ENCODE measurements at regions not wholly inside any gene's neighbourhood (a gene's known extent, or its start where the extent isn't known, plus 50 kb on each side); places are given as distances from the start of the nearest gene placed in this dataset.

GRCh38 chr3:166661621-166662020 lies 718.5 kb downstream of the ZBBX start:
- Histone ChIP-seq H2BK20ac (ENCODE audit: low read depth, low read length) (no peak overlapping the region), H2BK15ac (ENCODE audit: low read depth, low read length) (no peak overlapping the region), H4K20me1 (ENCODE audit: insufficient read depth, low read length) (no peaks in the 10 kb centered on the region), H3K4ac (ENCODE audit: low read depth, low read length) (no peak overlapping the region), H3K18ac (ENCODE audit: low read depth, low read length) (no peak overlapping the region), H2AFZ (replicated peaks; ENCODE audit: low read length, poor library complexity) (no peak overlapping the region), H2AK5ac (ENCODE audit: low read depth, low read length) (no peak overlapping the region), H3K9me3 (ENCODE audit: control insufficient read depth, insufficient read depth, low read length) (peaks cover 4% of the 10 kb centered on the region), H4K91ac (ENCODE audit: insufficient read depth, low read depth, low read length) (no peak overlapping the region), H3K36me3 (ENCODE audit: control insufficient read depth, insufficient read depth, low read length) (no peaks in the 10 kb centered on the region), H3K27me3 (ENCODE audit: control insufficient read depth, insufficient read depth, low read length) (no peaks in the 10 kb centered on the region), H3K4me2 (ENCODE audit: low read depth, low read length) (no peak overlapping the region), H3K27ac (ENCODE audit: insufficient read depth, low read length) (no peak overlapping the region), H3K56ac (ENCODE audit: extremely low read depth, insufficient read depth, low read length) (no peak overlapping the region), H3K14ac (replicated peaks; ENCODE audit: low read depth, low read length) (no peak overlapping the region), H3K79me1 (ENCODE audit: low read depth in 1 of 2, low read length in 2 of 2) (no peaks in the 10 kb centered on the region), H2BK120ac (ENCODE audit: low read depth, low read length) (no peak overlapping the region), H2BK5ac (ENCODE audit: low read depth, low read length, poor library complexity, severe bottlenecking) (no peak overlapping the region), H4K8ac (ENCODE audit: low read depth in 2 of 2, low read length in 2 of 2) (no peak overlapping the region), H3K9me1 (ENCODE audit: insufficient read depth, low read length) (no peaks in the 10 kb centered on the region), H3K4me3 (ENCODE audit: insufficient read depth, low read depth, low read length) (no peak overlapping the region), H3K4me1 (ENCODE audit: control insufficient read depth, insufficient read depth, low read length) (no peaks in the 10 kb centered on the region), H4K5ac (ENCODE audit: low read depth, low read length) (no peak overlapping the region), H3K9ac (ENCODE audit: low read depth, low read length) (no peak overlapping the region), H2AK9ac (replicated peaks; ENCODE audit: low read depth, low read length, poor library complexity) (no peak overlapping the region), H3K23ac (ENCODE audit: low read depth, low read length) (no peak overlapping the region)
- DNase-seq: no peak
- ChIA-PET POLR2A (ENCODE audit: unreplicated experiment) (no interaction called here), CTCF (no interaction called here)
- BruUV-seq (replicated peaks): no TSS peak
- intact Hi-C loops (cut with micrococcal nuclease): no loop called here
- TF ChIP-seq ELK1 (IDR thresholded peaks at IDR 0.05; ENCODE audit: borderline replicate concordance, low read depth, low read length) (no peak), RFX5 (IDR thresholded peaks at IDR 0.05; ENCODE audit: low read depth, low read length) (no peak), MAFK (IDR thresholded peaks at IDR 0.05; ENCODE audit: low read depth, low read length) (no peak), BHLHE40 (IDR thresholded peaks at IDR 0.05; ENCODE audit: low read depth, low read length) (no peak), CEBPB (IDR thresholded peaks at IDR 0.05; ENCODE audit: low read depth, low read length) (no peak), MAZ (IDR thresholded peaks at IDR 0.05; ENCODE audit: borderline replicate concordance, low read depth, low read length) (no peak), NFE2L2 (IDR thresholded peaks at IDR 0.05; ENCODE audit: low read depth, low read length) (no peak), FOS (IDR thresholded peaks at IDR 0.05; ENCODE audit: low read depth, low read length) (no peak), SMC3 (IDR thresholded peaks at IDR 0.05; ENCODE audit: low read depth, low read length) (no peak), MXI1 (IDR thresholded peaks at IDR 0.05; ENCODE audit: borderline replicate concordance, low read depth, low read length) (no peak), RAD21 (IDR thresholded peaks at IDR 0.05; ENCODE audit: low read length) (no peak), USF2 (IDR thresholded peaks at IDR 0.05; ENCODE audit: low read depth, low read length) (no peak), CHD1 (IDR thresholded peaks at IDR 0.05; ENCODE audit: low read depth, low read length) (no peak), POLR2A (IDR thresholded peaks at IDR 0.05; ENCODE audit: low read depth, low read length) (no peak), RCOR1 (IDR thresholded peaks at IDR 0.05; ENCODE audit: insufficient replicate concordance, low read length) (no peak), CTCF (conservative IDR thresholded peaks at IDR 0.05; ENCODE audit: low read depth, low read length) (no peak)
- dilution Hi-C loops (cut with HindIII; ENCODE audit: low sequenced_read_pairs, unreplicated experiment): no loop called here
- WGBS, 2 experiments (ENCODE audit: extremely low coverage in 2 of 2, insufficient read length in 1 of 2): no CpG with 5 or more reads among the region's 1 CpG
- in situ Hi-C loops (cut with MboI; ENCODE audit: low sequenced_read_pairs): no loop called here
- ATAC-seq (ENCODE audit: low read depth): no peak

Data from IMR-90 (cell line).